ENCODE measurements at regions not wholly inside any gene's neighbourhood (a gene's known extent, or its start where the extent isn't known, plus 50 kb on each side); places are given as distances from the start of the nearest gene placed in this dataset.

DNA sequence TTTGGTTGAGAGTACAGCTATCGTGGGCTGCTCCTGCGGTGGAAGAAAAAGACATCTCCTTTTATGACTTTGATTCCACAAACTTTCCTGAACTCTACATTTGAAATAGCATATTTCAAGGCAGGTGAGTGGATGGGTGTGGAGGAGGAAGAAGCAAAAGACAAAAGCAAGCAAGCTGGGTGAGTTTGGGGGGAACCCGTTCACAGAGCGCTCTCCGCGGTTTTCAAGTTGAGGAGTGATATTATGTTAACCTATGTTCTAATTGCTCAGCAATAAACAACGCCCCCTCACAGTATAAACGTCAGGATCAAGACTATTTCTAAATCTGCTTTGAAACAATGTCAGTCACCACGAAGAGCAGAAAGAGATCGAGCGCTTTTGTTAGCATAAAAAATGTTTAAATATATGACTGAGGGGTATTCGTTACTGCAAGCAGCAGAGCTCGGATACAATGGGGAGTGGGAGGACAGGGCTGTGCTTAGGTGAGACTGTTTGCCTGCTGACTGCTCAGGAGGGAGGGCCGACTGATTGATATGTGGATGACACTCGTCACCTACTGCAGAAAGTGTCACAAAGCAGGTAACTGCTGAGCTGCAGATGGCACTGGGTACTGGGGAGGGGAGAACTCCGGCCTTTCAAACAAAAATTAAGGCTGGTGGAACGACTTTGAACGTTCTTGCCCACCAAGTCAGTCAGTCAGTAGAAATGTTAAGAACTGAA, 236.5 kb downstream of the DRD1 start:
- 60 to 63% methylated on average over 18 of the region's 18 CpGs for WGBS, 2 donors

DNA sequence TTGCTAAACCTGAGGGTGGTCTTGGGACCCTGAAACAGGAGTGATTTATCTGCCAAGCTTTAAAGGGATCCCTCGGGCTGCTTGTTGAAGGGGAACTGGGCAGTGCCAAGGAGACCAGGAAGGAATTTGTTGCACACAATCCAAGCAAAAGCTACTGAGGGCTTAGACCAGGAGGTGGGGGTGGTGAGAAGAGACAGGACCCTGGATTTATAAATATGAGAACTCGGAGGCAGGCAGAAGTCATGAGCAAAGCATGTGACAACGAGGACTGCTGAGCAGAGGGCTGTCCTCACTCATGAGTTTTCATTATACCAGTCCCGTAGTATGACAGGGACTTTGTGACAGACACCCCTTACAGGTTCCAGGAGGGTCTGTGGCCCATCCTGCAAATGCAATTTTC, 237.3 kb downstream of the DRD1 start:
- DNase-seq (ENCODE audit: low spot score in 2 of 2), result no peak
- no peak overlapping the region for H3K4me3 ChIP-seq (ENCODE audit: low read depth, poor library complexity, severe bottlenecking)
- TF ChIP-seq, protein P1, sequence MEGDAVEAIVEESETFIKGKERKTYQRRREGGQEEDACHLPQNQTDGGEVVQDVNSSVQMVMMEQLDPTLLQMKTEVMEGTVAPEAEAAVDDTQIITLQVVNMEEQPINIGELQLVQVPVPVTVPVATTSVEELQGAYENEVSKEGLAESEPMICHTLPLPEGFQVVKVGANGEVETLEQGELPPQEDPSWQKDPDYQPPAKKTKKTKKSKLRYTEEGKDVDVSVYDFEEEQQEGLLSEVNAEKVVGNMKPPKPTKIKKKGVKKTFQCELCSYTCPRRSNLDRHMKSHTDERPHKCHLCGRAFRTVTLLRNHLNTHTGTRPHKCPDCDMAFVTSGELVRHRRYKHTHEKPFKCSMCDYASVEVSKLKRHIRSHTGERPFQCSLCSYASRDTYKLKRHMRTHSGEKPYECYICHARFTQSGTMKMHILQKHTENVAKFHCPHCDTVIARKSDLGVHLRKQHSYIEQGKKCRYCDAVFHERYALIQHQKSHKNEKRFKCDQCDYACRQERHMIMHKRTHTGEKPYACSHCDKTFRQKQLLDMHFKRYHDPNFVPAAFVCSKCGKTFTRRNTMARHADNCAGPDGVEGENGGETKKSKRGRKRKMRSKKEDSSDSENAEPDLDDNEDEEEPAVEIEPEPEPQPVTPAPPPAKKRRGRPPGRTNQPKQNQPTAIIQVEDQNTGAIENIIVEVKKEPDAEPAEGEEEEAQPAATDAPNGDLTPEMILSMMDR (IDR thresholded peaks at IDR 0.05), result no peak
- TF ChIP-seq POLR2A (IDR thresholded peaks at IDR 0.05), result no peak
- WGBS, 2 donors, result 56 to 68% methylated on average over 4 of the region's 4 CpGs
- intact Hi-C loops (cut with DNase I; ENCODE audit: low total_unique reads), result no loop called here

More for the DNA sequence above, 236.5 kb downstream of the DRD1 start:
- intact Hi-C loops (cut with DNase I; ENCODE audit: low total_unique reads), result no loop called here
- no peak overlapping the region for H3K4me3 ChIP-seq (ENCODE audit: low read depth, poor library complexity, severe bottlenecking)
- no peak for DNase-seq (ENCODE audit: low spot score in 2 of 2)
- no peak for TF ChIP-seq POLR2A (IDR thresholded peaks at IDR 0.05)
- TF ChIP-seq, protein P1 (IDR thresholded peaks at IDR 0.05), result no peak

DNA sequence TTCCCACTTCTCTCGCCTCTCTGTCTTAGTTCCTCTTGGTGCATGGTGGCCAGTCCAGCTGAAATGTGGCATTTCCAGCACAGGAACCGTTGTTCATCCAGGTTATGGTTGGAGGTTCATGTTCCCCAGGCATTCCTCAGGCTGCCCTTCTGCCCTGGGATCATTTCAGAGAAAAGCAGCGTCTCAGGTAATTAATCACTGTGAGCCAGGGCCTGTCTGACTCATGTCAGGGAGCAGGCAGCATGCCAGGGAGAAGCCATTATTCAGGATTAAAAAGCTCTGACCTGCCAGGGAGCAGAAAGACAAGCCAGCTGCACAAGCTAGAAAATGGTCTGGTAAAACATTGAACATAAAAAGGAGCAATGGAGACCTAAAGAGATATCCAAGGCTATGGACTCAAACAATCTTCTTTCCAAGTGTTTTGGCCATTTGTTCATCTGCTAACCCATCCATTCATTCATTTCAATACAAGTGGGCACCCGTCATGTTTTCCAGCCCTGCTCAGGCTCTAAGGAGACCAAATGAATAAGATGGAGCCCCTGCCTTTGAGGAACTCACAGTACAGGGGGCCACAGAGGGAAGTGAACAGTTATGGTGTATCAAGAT, 241.4 kb downstream of the DRD1 start:
- whole genome bisulfite sequencing, 2 donors, result 25 to 28% methylated on average over 4 of the region's 4 CpGs
- intact Hi-C loops (cut with DNase I; ENCODE audit: low total_unique reads), result no loop called here
- DNase-seq (ENCODE audit: low spot score in 2 of 2), result no peak
- TF ChIP-seq, protein P1 (IDR thresholded peaks at IDR 0.05), result no peak
- TF ChIP-seq POLR2A (IDR thresholded peaks at IDR 0.05), result no peak
- no peak overlapping the region for H3K4me3 ChIP-seq (ENCODE audit: low read depth, poor library complexity, severe bottlenecking)

DNA sequence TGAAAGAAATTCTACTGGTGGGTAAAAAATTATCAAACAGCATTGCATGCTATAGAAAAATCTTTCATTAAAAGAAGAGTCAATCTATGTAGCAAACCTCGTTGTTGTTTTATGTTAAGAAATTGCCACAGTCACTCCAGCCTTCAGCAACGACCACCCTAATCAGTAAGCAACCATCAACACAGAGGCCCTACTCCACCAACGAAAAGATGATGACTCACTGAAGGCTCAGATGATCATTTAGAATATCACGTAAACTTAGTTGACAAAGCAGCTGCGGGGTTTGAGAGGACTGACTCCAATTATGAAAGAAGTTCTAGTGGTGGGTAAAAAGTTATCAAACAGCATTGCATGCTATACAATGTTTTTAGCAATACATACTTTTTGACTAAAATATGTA, 242.6 kb downstream of the DRD1 start:
- TF ChIP-seq, protein P1 (IDR thresholded peaks at IDR 0.05), result no peak
- no peak for TF ChIP-seq POLR2A (IDR thresholded peaks at IDR 0.05)
- DNase-seq (ENCODE audit: low spot score in 2 of 2), result no peak
- no peak overlapping the region for H3K4me3 ChIP-seq (ENCODE audit: low read depth, poor library complexity, severe bottlenecking)
- intact Hi-C loops (cut with DNase I; ENCODE audit: low total_unique reads), result no loop called here
- 72 to 74% methylated on average over 5 of the region's 5 CpGs for WGBS, 2 donors

DNA sequence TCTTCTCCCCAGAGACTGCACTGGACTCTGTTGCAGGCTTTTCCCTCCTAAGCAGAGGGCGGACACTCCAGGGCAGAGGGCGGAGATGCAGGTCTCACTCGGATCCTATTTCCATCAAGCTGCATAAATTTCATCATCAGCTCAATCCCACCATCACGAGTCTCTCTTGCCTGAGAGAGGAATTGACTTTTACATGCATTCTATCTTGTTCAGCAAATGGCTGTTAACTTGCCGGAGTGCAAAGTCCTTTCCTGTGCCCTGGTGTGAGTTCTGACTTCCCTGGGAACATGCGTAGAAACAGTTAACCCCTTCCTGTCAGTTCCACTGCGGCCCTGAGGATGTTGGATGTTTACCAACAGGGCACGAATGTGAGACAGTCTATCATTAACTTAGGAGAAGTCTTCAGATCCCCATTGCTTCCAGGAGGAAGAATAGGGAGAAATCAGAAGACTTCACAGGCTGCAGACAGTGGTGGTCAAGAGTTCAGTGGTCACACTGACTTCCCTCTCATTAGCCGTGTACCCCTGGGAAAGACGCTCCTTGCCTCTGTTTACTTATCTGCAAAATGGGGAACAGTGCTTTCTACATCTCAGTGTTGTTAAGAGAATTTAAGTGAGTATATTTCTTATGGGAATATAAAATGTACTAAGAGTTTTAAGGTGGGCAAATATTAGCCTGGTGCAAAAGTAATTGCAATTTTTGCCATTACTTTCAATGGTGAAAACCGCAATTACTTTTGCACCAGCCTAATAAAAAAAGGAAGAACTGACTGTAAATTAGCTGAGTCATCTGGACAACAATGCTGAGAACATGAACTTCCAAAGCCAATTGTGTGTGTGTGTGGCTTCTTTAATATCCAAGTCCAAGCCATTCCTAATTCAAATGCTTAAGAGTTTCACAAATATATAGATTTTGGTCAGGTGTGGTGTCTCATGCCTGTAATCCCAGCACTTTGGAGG, 248.0 kb downstream of the DRD1 start:
- TF ChIP-seq, protein P1 (IDR thresholded peaks at IDR 0.05), result no peak
- no peak for TF ChIP-seq POLR2A (IDR thresholded peaks at IDR 0.05)
- intact Hi-C loops (cut with DNase I; ENCODE audit: low total_unique reads), result no loop called here
- WGBS, 2 donors, result 36 to 55% methylated on average over 11 of the region's 11 CpGs
- no peak for DNase-seq (ENCODE audit: low spot score in 2 of 2)
- H3K4me3 ChIP-seq (ENCODE audit: low read depth, poor library complexity, severe bottlenecking), result no peak overlapping the region

All from lower leg skin (tissue), 4 donors.